GM21390 (cell line): ENCODE measurements at regions not wholly inside any gene's neighbourhood (a gene's known extent, or its start where the extent isn't known, plus 50 kb on each side); places are given as distances from the start of the nearest gene placed in this dataset.
"Not testable (repeated sequence)": the region's sequence is repeated elsewhere in the genome, so short reads cannot be mapped to it uniquely, and the experiment has no call there.

ENCODE experiments used
- ATAC-seq: cut with Tn5 transposase; IDR thresholded peaks from one replicate; pipeline ENCODE4 v1.9.1; 2021; ENCODE audit not compliant: unreplicated experiment

GRCh38 chr7:50856806-50857205 is 74.1 kb upstream of the GRB10 start:
- no peak for ATAC-seq

- ATAC-seq, result no peak
Measured at GRCh38 chr7:50856231-50856630, 73.5 kb upstream of the GRB10 start.

GRCh38 chr7:50855526-50855925 is 72.8 kb upstream of the GRB10 start:
- no peak for ATAC-seq

- ATAC-seq, result no peak
Measured at GRCh38 chr7:50854831-50855230, 72.1 kb upstream of the GRB10 start.

GRCh38 chr7:50854247-50854646 is 71.6 kb upstream of the GRB10 start:
- no peak for ATAC-seq

GRCh38 chr7:50853311-50853710 is 70.6 kb upstream of the GRB10 start:
- no peak for ATAC-seq

GRCh38 chr7:50852901-50853300 is 70.2 kb upstream of the GRB10 start:
- no peak for ATAC-seq

- ATAC-seq, result no peak
Measured at GRCh38 chr7:50851891-50852290, 69.2 kb upstream of the GRB10 start.

- no peak for ATAC-seq
Measured at GRCh38 chr7:50851451-50851850, 68.8 kb upstream of the GRB10 start.

GRCh38 chr7:50849991-50850390 is 67.3 kb upstream of the GRB10 start:
- no peak for ATAC-seq

- no peak for ATAC-seq
Measured at GRCh38 chr7:50848203-50848602, 65.5 kb upstream of the GRB10 start.

- not testable (repeated sequence) for ATAC-seq
Measured at GRCh38 chr7:50844861-50845260, 62.2 kb upstream of the GRB10 start.

GRCh38 chr7:50842041-50842440 is 59.3 kb upstream of the GRB10 start:
- ATAC-seq, result no peak

GRCh38 chr7:50838675-50839377 is 56.1 kb upstream of the GRB10 start:
- no peak for ATAC-seq

- no peak for ATAC-seq
Measured at GRCh38 chr7:50837965-50838364, 55.3 kb upstream of the GRB10 start.

- ATAC-seq, result no peak
Measured at GRCh38 chr7:50836646-50837045, 54.0 kb upstream of the GRB10 start.

- no peak for ATAC-seq
Measured at GRCh38 chr7:50835156-50835555, 52.5 kb upstream of the GRB10 start.

GRCh38 chr7:50834679-50835078 is 52.0 kb upstream of the GRB10 start:
- no peak for ATAC-seq

- ATAC-seq, result no peak
Measured at GRCh38 chr7:50834031-50834535, 51.4 kb upstream of the GRB10 start.

- no peak for ATAC-seq
Measured at GRCh38 chr7:50832744-50833143, 50.0 kb upstream of the GRB10 start.
